ENCODE measurements at regions not wholly inside any gene's neighbourhood (a gene's known extent, or its start where the extent isn't known, plus 50 kb on each side); places are given as distances from the start of the nearest gene placed in this dataset.
"Not testable (repeated sequence)": the region's sequence is repeated elsewhere in the genome, so short reads cannot be mapped to it uniquely, and the experiment has no call there.

GRCh38 chr14:18656627-18657026, 55.7 kb downstream of the OR11H12 start:
- peak; percentile 1 for DNase-seq (ENCODE audit: low spot score)

GRCh38 chr14:18659892-18660584, 59.1 kb downstream of the OR11H12 start:
- not testable (repeated sequence) for DNase-seq (ENCODE audit: low spot score)

- no peak for DNase-seq (ENCODE audit: low spot score)
Measured at GRCh38 chr14:18660585-18660922, 59.6 kb downstream of the OR11H12 start.

- not testable (repeated sequence) for DNase-seq (ENCODE audit: low spot score)
Measured at GRCh38 chr14:18667843-18668242, 66.9 kb downstream of the OR11H12 start.

GRCh38 chr14:18688346-18688745, 87.4 kb downstream of the OR11H12 start:
- DNase-seq (ENCODE audit: low spot score): no peak
